ENCODE measurements at regions not wholly inside any gene's neighbourhood (a gene's known extent, or its start where the extent isn't known, plus 50 kb on each side); places are given as distances from the start of the nearest gene placed in this dataset.

DNA sequence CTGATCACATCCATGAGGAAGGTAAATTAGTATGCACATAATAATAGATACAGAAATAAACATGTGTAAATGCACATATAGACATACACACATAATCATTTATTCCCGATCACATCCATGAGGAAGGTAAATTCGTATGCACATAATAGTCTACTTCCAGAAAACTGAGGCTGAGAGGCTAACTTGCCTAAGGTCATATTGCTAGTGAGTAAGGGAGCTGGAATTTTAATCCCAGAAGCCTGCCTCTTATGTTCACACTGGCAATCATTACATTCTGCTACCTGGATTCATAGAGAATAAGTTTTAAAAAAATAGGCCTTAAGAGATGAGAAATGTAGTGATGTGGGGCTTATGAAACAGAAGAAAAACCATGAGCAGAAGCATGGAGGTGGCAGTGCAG lies 716.3 kb downstream of the BRINP1 start:
- Histone ChIP-seq H3F3A (ENCODE audit: insufficient read depth, low read length) (no peaks in the 10 kb centered on the region), H4K20me1 (ENCODE audit: insufficient read depth, low read length) (no peaks in the 10 kb centered on the region), H3K4me1 (ENCODE audit: insufficient read depth, low read length, severe bottlenecking) (no peaks in the 10 kb centered on the region), H3K36me3 (ENCODE audit: insufficient read depth, low read length) (no peaks in the 10 kb centered on the region), H3K9me3 (ENCODE audit: low read length) (no peaks in the 10 kb centered on the region), H2AFZ (ENCODE audit: low read length) (no peak overlapping the region), H3K27ac (ENCODE audit: low read depth, low read length, poor library complexity, severe bottlenecking) (no peak overlapping the region), H3K9me2 (ENCODE audit: low read depth, low read length) (no peaks in the 10 kb centered on the region), H3K9ac (ENCODE audit: low read length) (no peak overlapping the region), H3K79me2 (ENCODE audit: insufficient read depth, low read length) (no peaks in the 10 kb centered on the region), H3K4me3 (ENCODE audit: low read depth, low read length, poor library complexity, severe bottlenecking) (no peak overlapping the region), H3K27me3 (ENCODE audit: insufficient read depth, low read length) (no peaks in the 10 kb centered on the region), H3K4me2 (ENCODE audit: low read length) (no peak overlapping the region)
- no peak for TF ChIP-seq EZH2 (IDR thresholded peaks at IDR 0.05; ENCODE audit: borderline replicate concordance, low read length)
- TF ChIP-seq, protein P1, sequence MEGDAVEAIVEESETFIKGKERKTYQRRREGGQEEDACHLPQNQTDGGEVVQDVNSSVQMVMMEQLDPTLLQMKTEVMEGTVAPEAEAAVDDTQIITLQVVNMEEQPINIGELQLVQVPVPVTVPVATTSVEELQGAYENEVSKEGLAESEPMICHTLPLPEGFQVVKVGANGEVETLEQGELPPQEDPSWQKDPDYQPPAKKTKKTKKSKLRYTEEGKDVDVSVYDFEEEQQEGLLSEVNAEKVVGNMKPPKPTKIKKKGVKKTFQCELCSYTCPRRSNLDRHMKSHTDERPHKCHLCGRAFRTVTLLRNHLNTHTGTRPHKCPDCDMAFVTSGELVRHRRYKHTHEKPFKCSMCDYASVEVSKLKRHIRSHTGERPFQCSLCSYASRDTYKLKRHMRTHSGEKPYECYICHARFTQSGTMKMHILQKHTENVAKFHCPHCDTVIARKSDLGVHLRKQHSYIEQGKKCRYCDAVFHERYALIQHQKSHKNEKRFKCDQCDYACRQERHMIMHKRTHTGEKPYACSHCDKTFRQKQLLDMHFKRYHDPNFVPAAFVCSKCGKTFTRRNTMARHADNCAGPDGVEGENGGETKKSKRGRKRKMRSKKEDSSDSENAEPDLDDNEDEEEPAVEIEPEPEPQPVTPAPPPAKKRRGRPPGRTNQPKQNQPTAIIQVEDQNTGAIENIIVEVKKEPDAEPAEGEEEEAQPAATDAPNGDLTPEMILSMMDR (IDR thresholded peaks at IDR 0.05; ENCODE audit: low read length) = no peak

- no peaks in the 10 kb centered on the region for H3K9me2 ChIP-seq (ENCODE audit: low read depth, low read length)
- H3K79me2 ChIP-seq (ENCODE audit: insufficient read depth, low read length) = no peaks in the 10 kb centered on the region
- H2AFZ ChIP-seq (ENCODE audit: low read length) = no peak overlapping the region
- H3K27me3 ChIP-seq (ENCODE audit: insufficient read depth, low read length) = no peaks in the 10 kb centered on the region
- no peaks in the 10 kb centered on the region for H4K20me1 ChIP-seq (ENCODE audit: insufficient read depth, low read length)
- H3K4me2 ChIP-seq (ENCODE audit: low read length) = no peak overlapping the region
- no peak for TF ChIP-seq EZH2 (IDR thresholded peaks at IDR 0.05; ENCODE audit: borderline replicate concordance, low read length)
- TF ChIP-seq, protein P1 (IDR thresholded peaks at IDR 0.05; ENCODE audit: low read length) = no peak
- H3K4me1 ChIP-seq (ENCODE audit: insufficient read depth, low read length, severe bottlenecking) = no peaks in the 10 kb centered on the region
- H3K27ac ChIP-seq (ENCODE audit: low read depth, low read length, poor library complexity, severe bottlenecking) = no peak overlapping the region
- no peak overlapping the region for H3K9ac ChIP-seq (ENCODE audit: low read length)
- H3K9me3 ChIP-seq (ENCODE audit: low read length) = no peaks in the 10 kb centered on the region
- H3K36me3 ChIP-seq (ENCODE audit: insufficient read depth, low read length) = no peaks in the 10 kb centered on the region
- no peak overlapping the region for H3K4me3 ChIP-seq (ENCODE audit: low read depth, low read length, poor library complexity, severe bottlenecking)
- no peaks in the 10 kb centered on the region for H3F3A ChIP-seq (ENCODE audit: insufficient read depth, low read length)
Measured at GRCh38 chr9:118659011-118659410, 710.2 kb downstream of the BRINP1 start.

DNA sequence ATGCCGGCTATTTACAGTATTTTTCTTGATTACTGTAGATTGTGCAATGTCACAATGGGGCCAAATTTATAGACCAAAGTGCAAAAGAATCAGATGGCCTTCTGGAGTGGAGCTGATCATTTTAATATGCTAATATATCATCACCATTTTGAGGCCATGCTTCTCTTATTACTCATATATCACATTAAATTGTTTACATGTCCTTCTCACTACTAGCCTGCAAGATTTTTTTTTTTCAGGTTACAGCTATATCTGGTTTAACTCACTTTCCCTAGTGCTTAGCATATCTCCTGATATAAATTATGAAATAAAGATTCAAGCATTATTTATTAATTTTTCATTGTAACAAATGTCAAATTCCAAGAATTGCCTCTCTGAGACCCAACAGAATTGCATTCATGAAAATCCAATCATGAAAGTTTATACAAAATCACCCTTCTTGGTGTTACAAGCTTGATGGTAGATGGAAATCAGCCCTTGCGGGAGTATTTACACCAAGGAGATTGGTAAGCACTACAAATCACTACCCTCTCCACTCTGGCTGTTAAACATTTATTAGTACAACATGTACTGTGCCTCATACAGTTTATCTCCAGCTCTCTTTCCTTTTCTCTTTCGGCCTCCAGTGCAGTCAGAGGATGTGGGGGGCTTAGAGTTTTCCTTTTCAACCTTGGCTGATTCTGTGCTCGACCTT lies 703.9 kb downstream of the BRINP1 start:
- no peak overlapping the region for H3K27ac ChIP-seq (ENCODE audit: low read depth, low read length, poor library complexity, severe bottlenecking)
- H2AFZ ChIP-seq (ENCODE audit: low read length) = no peak overlapping the region
- no peaks in the 10 kb centered on the region for H4K20me1 ChIP-seq (ENCODE audit: insufficient read depth, low read length)
- H3K79me2 ChIP-seq (ENCODE audit: insufficient read depth, low read length) = no peaks in the 10 kb centered on the region
- H3F3A ChIP-seq (ENCODE audit: insufficient read depth, low read length) = no peaks in the 10 kb centered on the region
- H3K27me3 ChIP-seq (ENCODE audit: insufficient read depth, low read length) = no peaks in the 10 kb centered on the region
- H3K4me3 ChIP-seq (ENCODE audit: low read depth, low read length, poor library complexity, severe bottlenecking) = no peak overlapping the region
- H3K36me3 ChIP-seq (ENCODE audit: insufficient read depth, low read length) = no peaks in the 10 kb centered on the region
- no peaks in the 10 kb centered on the region for H3K9me2 ChIP-seq (ENCODE audit: low read depth, low read length)
- H3K9ac ChIP-seq (ENCODE audit: low read length) = no peak overlapping the region
- no peaks in the 10 kb centered on the region for H3K4me1 ChIP-seq (ENCODE audit: insufficient read depth, low read length, severe bottlenecking)
- no peak overlapping the region for H3K4me2 ChIP-seq (ENCODE audit: low read length)
- TF ChIP-seq, protein P1 (IDR thresholded peaks at IDR 0.05; ENCODE audit: low read length) = no peak
- no peak for TF ChIP-seq EZH2 (IDR thresholded peaks at IDR 0.05; ENCODE audit: borderline replicate concordance, low read length)
- no peaks in the 10 kb centered on the region for H3K9me3 ChIP-seq (ENCODE audit: low read length)

Data from OCI-LY1 (cell line).